ENCODE measurements at regions not wholly inside any gene's neighbourhood (a gene's known extent, or its start where the extent isn't known, plus 50 kb on each side); places are given as distances from the start of the nearest gene placed in this dataset.

- FAIRE-seq, result no peak
Measured at GRCh38 chr9:81162361-81162760, 527.0 kb downstream of the TLE1 start.

DNA sequence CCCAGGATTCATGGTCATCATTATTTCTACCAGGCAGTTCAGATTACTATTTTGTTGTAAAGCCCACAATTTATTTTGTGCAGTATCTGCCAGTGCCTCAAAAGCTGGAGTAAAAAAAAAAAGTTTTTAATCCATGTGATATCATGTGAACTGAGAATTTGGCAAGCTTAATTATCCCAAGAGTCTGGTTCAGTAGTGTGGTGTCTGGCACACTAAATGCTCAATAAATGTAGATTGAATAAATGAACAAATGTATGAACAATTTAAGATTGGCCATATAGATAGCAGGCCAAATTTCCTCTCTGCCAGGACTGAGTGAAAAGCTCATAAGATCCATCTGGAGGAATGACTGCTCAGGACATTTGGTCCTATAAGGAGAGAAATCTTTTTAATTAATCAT lies 533.0 kb downstream of the TLE1 start:
- FAIRE-seq, result no peak

- FAIRE-seq, result no peak
Measured at GRCh38 chr9:81150016-81150625, 539.2 kb downstream of the TLE1 start.

DNA sequence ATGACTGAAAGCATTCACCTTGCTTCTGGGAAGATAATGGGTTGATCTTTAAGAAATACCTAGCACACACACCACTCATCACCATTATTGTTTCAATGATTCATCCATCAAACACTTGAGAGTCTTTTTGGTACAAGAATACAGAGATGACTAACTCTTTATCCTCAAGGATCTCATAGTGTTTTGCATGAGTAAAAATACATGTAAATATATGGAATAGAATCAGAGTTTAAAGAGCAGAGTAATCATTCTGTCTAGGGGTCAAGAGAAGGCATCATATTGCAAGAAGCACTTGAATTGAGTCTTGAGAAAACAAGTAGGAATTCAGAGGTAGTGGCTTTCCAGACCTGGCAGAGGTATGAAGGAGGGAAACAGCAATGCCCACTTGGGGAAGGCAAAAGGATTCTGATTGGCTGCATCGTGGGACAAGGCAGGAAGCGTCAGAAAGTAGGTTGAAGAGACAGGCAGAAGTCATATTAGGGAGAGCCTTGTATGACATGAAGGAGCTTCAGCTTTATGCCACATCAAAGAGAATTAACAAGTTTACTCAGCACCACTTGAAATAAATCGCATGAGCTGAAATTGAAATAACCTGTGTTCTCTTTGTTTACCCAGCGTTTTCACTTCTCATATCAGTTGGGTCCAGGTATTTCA lies 542.5 kb downstream of the TLE1 start:
- no peak for FAIRE-seq

DNA sequence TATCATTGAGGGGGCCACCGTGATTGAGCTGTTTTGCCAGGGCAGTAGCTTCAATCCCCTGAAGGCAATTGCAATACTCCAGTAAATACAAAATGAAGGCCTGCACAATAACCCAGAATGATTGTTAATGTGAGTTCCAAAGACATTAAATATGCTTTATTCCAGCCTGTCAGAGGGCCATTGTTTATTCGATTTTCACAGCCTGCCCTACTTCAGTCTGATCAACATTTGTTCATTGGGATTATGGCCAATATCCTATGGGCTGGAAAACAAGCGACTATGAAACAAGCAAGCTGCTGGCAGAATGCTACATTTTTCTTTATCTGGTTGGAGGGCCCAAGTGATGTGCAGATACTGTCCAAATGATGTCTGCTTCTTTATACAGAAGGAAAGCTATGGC lies 543.1 kb downstream of the TLE1 start:
- no peak for FAIRE-seq

DNA sequence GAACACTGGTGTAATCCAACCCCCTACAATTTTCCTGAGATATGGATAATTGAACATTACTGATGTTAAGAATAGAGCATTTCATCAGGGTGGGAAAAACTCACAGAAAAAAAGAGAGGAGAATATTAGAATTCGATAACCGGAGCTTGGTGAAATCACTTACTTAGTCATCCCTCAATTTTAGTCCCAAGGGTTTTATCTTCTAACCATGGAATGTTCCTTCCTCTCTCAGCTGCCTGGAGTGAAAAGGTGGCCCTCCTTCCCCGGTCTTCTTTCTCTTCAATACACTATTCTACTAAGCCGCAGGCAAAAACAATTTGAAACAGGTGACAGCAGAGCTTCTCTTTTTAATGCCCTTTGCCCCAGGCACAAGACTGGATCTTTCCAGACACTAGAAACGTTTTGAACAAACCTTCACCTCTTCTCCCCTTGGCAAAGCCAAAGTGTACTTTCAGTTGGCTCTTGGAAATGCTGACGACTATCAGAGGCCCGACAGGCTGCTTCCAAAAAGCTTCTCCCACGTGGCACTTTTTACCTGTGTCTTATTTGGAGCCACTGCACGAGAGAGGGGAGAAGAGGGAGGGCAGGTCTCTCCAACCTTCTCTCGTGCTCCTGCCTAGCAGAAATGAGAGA lies 543.9 kb downstream of the TLE1 start:
- FAIRE-seq, result no peak

DNA sequence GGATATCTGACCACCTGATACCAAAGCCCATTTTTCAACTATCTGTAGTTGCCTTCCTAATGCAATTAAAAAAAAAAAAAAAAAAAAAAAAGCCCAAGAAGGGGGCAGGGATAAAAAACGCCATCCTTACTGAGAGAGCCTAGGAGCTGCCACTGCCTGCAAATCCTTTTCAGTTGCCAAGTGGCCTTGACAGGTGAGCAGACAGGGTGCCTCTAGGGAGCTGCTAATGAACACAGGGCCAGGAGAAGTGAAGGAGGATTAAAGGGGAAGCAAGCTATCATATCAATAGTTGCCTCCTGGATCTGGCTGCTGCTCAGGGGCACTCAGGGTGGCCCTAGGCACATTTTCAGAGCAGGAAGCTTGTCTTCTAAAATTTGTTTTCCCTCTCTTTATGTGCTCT lies 547.4 kb downstream of the TLE1 start:
- no peak for FAIRE-seq

DNA sequence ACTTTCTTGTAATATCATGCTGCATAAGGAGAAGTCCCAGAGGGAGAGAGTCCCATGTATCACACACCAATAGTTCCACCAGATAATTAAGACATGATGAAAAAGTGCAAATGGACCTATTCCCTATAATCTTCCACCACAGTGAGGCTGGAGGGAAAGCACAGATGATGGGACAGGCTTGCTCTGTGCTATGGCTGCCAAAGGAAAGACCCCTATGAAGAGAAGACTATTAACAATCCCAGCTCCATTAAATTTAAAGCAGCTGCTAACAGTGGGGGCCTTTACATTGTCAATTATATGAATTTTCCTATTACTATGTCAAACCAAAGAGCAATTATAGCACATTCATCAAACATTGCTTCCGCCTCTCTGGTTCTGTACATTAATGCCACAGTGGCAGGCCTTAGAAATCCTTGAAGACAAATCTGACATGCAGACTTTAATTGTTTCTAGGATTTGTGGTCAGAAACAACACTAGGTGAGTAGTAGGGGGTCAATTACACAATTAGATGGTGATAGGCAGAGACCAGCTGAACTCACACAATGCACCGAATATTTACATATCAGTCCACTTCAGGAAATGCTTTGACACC lies 551.3 kb downstream of the TLE1 start:
- no peak for FAIRE-seq

GRCh38 chr9:81132796-81133195 lies 556.6 kb downstream of the TLE1 start:
- no peak for FAIRE-seq

GRCh38 chr9:81132318-81132717 lies 557.0 kb downstream of the TLE1 start:
- FAIRE-seq, result no peak

GRCh38 chr9:81128701-81129100 lies 560.6 kb downstream of the TLE1 start:
- FAIRE-seq, result no peak

DNA sequence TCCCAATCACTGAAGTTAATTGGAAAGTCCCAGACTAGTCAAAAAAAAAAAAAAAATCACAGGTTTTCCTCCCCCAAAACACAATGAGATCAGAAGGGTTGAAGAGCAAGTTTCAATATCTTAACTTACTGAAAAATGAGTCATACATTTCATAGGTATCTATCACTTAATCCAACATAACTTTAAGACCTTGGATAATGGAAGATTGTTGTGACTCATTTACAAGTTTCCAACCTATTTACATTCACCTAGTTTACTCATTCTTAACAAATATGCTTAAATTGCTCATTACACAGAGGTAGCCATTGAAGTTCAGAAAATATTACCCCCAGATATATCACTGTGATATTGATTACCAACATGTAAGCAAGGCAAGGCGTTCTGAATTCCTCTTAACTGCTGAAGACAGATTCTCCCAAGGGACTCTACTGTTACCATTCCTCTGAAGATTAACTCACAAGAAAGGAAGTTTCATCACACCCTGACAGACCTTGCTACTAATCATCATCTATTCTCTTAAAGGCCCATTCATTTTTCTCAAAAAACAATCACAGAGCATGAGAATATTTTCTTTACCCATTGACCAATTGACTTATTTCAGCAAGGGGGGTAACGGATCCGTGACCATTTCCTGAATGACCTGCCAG lies 563.8 kb downstream of the TLE1 start:
- FAIRE-seq, result no peak

DNA sequence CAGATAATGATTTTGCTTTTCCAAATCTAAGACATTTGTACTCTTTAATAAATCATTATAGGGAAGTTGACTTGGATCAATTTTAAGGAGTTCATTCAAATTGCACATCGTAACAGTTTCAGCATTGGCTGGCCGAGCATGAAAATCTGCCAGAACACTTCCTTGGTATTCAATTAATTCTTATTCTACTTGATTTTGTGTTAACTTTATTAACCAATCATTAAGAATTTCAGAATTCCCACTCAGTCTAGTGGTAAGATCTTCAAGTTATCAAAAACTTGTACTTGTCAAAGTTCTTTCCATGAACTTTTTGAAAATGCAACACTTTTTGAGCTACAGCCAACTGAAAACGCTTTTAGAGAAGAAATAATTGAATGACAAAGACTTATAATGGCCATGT lies 565.8 kb downstream of the TLE1 start:
- FAIRE-seq, result no peak

GRCh38 chr9:81122749-81123148 lies 566.6 kb downstream of the TLE1 start:
- FAIRE-seq, result no peak

DNA sequence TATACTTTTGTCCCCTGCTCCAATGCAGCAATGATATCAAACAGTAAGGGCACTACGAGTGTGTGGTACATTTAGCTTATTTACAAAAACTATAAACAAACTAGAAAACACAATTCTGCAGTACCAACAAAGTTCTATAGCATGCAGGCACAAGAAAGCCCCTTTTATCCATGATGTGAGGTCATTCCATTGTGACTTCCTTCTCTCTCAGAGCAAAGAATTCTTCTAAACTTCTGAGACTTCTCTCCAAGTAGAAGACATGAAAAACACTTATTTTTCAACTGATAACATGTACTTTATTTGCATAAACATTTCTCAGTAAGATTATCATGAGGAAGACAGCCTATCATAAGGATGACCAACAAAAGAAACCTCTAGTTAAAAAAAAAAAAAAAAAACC lies 569.8 kb downstream of the TLE1 start:
- no peak for FAIRE-seq

GRCh38 chr9:81118416-81118815 lies 570.9 kb downstream of the TLE1 start:
- FAIRE-seq, result no peak

DNA sequence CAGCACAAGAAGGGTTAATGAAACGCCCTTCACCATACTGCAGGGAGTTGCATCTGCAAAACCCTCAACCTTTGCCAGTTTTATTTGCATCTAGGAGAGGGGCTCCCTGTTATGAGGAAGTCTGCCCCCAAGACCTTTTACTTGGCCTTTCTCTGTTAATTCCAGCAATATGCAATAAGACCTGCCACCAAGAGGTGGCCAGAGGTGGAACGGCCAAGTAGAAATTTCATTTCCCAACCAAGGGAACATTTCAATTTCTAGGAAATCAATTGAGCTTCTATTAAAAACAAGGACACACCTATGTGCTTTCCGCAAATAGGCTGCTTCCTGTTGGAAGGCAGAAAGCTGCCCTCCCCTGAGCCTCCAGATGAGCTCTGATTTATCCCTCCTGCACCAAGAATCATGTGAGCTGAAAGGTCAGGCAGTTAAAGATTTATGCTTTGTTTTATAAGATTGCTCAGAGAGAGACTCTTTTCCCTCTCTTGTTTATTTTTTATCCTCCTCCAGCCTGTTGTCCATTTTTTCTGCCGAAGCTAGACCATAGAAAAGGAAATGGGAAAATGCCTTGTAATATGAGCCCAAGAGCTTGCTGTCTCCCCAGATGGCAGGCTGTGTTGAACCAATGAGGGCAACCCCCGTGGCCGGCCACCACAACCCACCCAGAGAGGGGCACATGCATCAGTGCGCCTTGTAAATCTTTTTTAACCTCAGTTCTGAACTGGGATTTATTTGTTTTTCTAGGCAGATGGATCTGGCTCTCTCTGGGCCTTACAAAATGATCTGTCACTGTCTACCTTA lies 572.8 kb downstream of the TLE1 start:
- no peak for FAIRE-seq

DNA sequence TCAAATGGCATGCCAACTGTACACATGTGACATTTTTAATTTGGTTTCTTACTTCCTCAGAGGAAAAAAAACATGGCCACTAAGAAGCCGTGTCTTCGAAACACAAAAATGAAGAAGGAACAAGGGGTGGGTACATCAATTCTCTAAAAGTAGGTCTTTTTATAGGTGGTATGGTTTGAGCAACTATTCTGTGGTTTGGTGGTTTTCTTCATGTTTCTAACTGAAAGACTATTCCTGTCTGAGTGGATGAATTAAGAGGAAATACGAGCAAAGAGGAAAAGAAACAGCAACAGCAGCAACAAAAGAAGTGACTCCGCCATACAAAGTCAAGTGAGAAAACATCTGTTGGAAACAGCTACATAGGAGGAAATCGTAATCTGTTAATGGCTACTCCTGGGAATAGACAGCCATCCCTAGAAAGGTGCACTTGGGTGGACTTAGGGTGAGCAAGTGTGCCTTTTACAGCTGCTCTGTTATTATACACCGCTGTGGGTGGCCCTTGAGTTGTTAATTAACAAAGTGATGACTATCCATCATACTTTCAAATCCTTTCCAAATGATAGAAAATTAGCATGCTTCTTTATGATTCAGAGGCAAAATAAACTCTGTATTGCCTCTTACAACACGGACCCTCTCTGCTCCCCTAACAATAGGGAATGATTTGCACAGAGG lies 575.8 kb downstream of the TLE1 start:
- FAIRE-seq, result no peak

DNA sequence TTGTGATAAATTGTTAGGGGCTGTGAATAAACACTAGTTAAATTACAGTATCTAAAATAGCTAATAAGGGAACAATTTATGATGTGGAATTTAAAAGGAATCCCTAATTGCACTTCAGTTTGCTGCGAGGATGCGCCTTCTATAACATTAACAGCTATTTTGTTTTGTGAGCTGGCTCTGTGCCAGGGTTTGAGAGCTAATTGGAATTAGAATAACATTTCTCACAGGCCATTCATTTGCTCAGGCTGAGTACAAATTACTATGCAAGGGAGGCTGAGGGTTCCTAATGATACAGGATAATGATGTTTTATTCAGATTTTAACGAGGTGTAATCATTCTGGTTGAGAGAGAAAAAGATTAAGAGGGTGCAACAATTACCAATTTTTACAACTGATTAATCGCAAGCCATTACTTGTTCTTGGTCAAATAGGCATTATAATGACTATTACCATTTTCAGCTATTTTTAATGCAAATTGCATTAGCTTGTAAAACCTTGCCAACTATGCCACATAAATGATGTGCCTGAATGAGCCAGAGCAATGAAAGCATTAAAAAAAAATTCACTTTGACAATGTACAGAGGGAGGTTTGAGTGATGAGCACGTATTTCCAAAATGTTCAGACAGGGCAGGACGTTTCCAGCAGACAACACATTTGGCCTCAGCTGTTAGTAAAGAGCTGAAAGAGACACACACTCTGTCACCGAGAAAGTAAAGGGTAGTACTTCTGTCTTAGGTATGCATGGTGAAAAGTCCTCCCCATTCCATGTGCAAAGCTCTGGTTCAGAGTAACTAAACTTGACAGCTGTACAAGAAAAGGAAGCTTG lies 576.5 kb downstream of the TLE1 start:
- no peak for FAIRE-seq

DNA sequence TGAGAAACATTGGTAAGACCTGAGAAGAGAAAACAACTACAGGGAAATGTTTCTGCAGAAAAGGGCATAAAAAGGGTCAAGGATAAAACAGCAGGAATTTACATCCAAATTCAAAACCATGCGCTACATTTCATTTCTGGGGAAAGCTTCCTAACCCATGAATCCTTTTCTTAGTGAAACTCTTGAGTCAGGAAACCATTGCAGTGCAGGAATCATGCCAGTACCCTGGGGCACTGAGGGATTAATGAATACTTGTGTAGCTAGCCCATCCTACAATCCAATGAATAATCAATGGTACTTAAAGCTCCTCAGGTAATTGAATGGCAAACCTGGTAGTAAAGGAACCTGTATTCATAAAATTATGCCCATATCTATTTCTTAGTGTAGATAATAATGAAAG lies 580.5 kb downstream of the TLE1 start:
- FAIRE-seq, result no peak

- no peak for FAIRE-seq
Measured at GRCh38 chr9:81108391-81108790, 581.0 kb downstream of the TLE1 start.

Data from A204.1 (cell line).